MM.1S (cell line): ENCODE measurements at regions not wholly inside any gene's neighbourhood (a gene's known extent, or its start where the extent isn't known, plus 50 kb on each side); places are given as distances from the start of the nearest gene placed in this dataset.

Source experiments
- DNase-seq: peaks from one replicate; pipeline ENCODE4 v3.0.0-alpha.2; 2015
- H2AFZ ChIP-seq: fragments of 300-600 bp; sonication (generic); 2 replicates; pipeline ENCODE4 v1.6.0; 2016; ENCODE audit warnings: antibody characterized with exemption, low read length
- H3F3A ChIP-seq: fragments of 300-600 bp; sonication (generic); 2 replicates; pipeline ENCODE4 v1.6.1; 2016; ENCODE audit warnings: mild to moderate bottlenecking, antibody characterized with exemption, low read length, moderate library complexity, mixed read lengths; ENCODE audit not compliant: insufficient read depth
- H3K27ac ChIP-seq: fragments of 300-600 bp; sonication (generic); 2 replicates; pipeline ENCODE4 v1.5.1; 2016; ENCODE audit warnings: mild to moderate bottlenecking, low read length
- H3K27me3 ChIP-seq: fragments of 300-600 bp; sonication (generic); replicated peaks from 2 replicates; pipeline ENCODE4 v1.6.0; 2016; ENCODE audit warnings: low read length; ENCODE audit not compliant: insufficient read depth
- H3K36me3 ChIP-seq: fragments of 300-600 bp; sonication (generic); replicated peaks from 2 replicates; pipeline ENCODE4 v1.6.1; 2016; ENCODE audit warnings: mild to moderate bottlenecking, low read length, mixed read lengths; ENCODE audit not compliant: insufficient read depth
- H3K4me1 ChIP-seq: fragments of 300-600 bp; sonication (generic); 2 replicates; pipeline ENCODE4 v1.6.1; 2016; ENCODE audit warnings: low read length, mixed read lengths
- H3K4me2 ChIP-seq: fragments of 300-600 bp; sonication (generic); 2 replicates; pipeline ENCODE4 v1.6.0; 2016; ENCODE audit warnings: low read depth, low read length
- H3K4me3 ChIP-seq: fragments of 300-600 bp; sonication (generic); 2 replicates; pipeline ENCODE4 v1.5.1; 2016; ENCODE audit warnings: low read length, mixed read lengths
- H3K79me2 ChIP-seq: fragments of 300-600 bp; sonication (generic); 2 replicates; pipeline ENCODE4 v1.6.1; 2016; ENCODE audit warnings: mixed run types, low read length, mixed read lengths
- H3K9ac ChIP-seq: fragments of 300-600 bp; sonication (generic); 2 replicates; pipeline ENCODE4 v1.6.1; 2016; ENCODE audit warnings: low read length, mixed read lengths
- H3K9me2 ChIP-seq: fragments of 300-600 bp; sonication (generic); replicated peaks from 2 replicates; pipeline ENCODE4 v1.6.1; 2016; ENCODE audit warnings: mild to moderate bottlenecking, low read length, mixed read lengths; ENCODE audit not compliant: insufficient read depth
- H3K9me3 ChIP-seq: fragments of 300-600 bp; sonication (generic); replicated peaks from 2 replicates; pipeline ENCODE4 v1.6.1; 2016; ENCODE audit warnings: mild to moderate bottlenecking, low read length, mixed read lengths; ENCODE audit not compliant: insufficient read depth
- H4K20me1 ChIP-seq: fragments of 300-600 bp; sonication (generic); 2 replicates; pipeline ENCODE4 v1.6.1; 2016; ENCODE audit warnings: mild to moderate bottlenecking, low read length, moderate library complexity, mixed read lengths; ENCODE audit not compliant: insufficient read depth
- CTCF ChIP-seq: fragments of 300-600 bp; sonication (generic); IDR thresholded peaks from 2 replicates; pipeline ENCODE4 v1.5.1; 2016; ENCODE audit warnings: antibody characterized with exemption, low read length, mixed read lengths
- EZH2 ChIP-seq: fragments of 300-600 bp; sonication (generic); optimal IDR thresholded peaks from 2 replicates; pipeline ENCODE3; 2017; ENCODE audit warnings: low read depth, mild to moderate bottlenecking, antibody characterized with exemption, low read length, mixed read lengths
- EZH2phosphoT487 ChIP-seq: fragments of 300-600 bp; sonication (generic); IDR thresholded peaks from 2 replicates; pipeline ENCODE4 v1.6.1; 2018; ENCODE audit warnings: antibody characterized with exemption, low read length

DNA sequence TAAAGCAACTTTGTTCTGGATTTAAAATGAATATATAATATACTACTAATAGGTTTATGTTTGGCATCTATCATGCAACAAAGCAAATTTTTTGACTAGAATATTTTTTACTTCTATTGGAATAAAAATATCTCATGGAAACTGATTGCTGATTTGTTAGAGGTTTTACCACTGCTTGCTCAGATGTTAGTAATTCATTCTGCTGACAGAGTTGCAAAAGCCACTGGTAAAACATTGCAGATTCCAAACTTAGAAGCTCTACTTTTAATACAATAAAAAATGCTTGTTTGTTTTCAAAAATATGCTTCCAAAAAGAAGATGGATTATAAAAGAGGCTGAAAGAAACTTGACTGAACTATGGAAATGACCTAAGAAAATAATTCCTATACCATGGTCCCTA lies 795.2 kb downstream of the PCDH18 start:
- no peak overlapping the region for H3K4me2 ChIP-seq
- no peak overlapping the region for H3K27ac ChIP-seq
- H3K79me2 ChIP-seq: no peaks in the 10 kb centered on the region
- H3K36me3 ChIP-seq: no peaks in the 10 kb centered on the region
- H3K9me2 ChIP-seq: no peaks in the 10 kb centered on the region
- H3K9me3 ChIP-seq: no peaks in the 10 kb centered on the region
- no peaks in the 10 kb centered on the region for H3F3A ChIP-seq
- H3K27me3 ChIP-seq: no peaks in the 10 kb centered on the region
- H3K4me1 ChIP-seq: no peaks in the 10 kb centered on the region
- no peak overlapping the region for H3K4me3 ChIP-seq
- no peaks in the 10 kb centered on the region for H4K20me1 ChIP-seq
- no peak overlapping the region for H3K9ac ChIP-seq
- H2AFZ ChIP-seq: no peak overlapping the region
- no peak for TF ChIP-seq EZH2
- TF ChIP-seq EZH2phosphoT487: no peak
- no peak for TF ChIP-seq CTCF
- no peak for DNase-seq

- Histone ChIP-seq H3K4me3 (no peak overlapping the region), H4K20me1 (no peaks in the 10 kb centered on the region), H3K4me1 (no peaks in the 10 kb centered on the region), H3K9ac (no peak overlapping the region), H3K27ac (no peak overlapping the region), H3K9me2 (no peaks in the 10 kb centered on the region), H3K79me2 (no peaks in the 10 kb centered on the region), H3K4me2 (no peak overlapping the region), H3K36me3 (no peaks in the 10 kb centered on the region), H3F3A (no peaks in the 10 kb centered on the region), H2AFZ (no peak overlapping the region), H3K9me3 (no peaks in the 10 kb centered on the region), H3K27me3 (no peaks in the 10 kb centered on the region)
- DNase-seq: no peak
- no peak for TF ChIP-seq EZH2
- TF ChIP-seq CTCF: no peak
- no peak for TF ChIP-seq EZH2phosphoT487
Measured at GRCh38 chr4:136731025-136731424, 801.3 kb downstream of the PCDH18 start.

- Histone ChIP-seq H3K79me2 (no peaks in the 10 kb centered on the region), H3K27me3 (no peaks in the 10 kb centered on the region), H4K20me1 (no peaks in the 10 kb centered on the region), H3K9ac (no peak overlapping the region), H3F3A (no peaks in the 10 kb centered on the region), H3K36me3 (no peaks in the 10 kb centered on the region), H3K27ac (no peak overlapping the region), H2AFZ (no peak overlapping the region), H3K9me2 (no peaks in the 10 kb centered on the region), H3K4me1 (no peaks in the 10 kb centered on the region), H3K4me3 (no peak overlapping the region), H3K9me3 (no peaks in the 10 kb centered on the region), H3K4me2 (no peak overlapping the region)
- no peak for TF ChIP-seq CTCF
- no peak for TF ChIP-seq EZH2phosphoT487
- no peak for TF ChIP-seq EZH2
- no peak for DNase-seq
Measured at GRCh38 chr4:136725286-136726081, 806.8 kb downstream of the PCDH18 start.
